ENCODE measurements at regions not wholly inside any gene's neighbourhood (a gene's known extent, or its start where the extent isn't known, plus 50 kb on each side); places are given as distances from the start of the nearest gene placed in this dataset.
"Not testable (repeated sequence)": the region's sequence is repeated elsewhere in the genome, so short reads cannot be mapped to it uniquely, and the experiment has no call there.

DNA sequence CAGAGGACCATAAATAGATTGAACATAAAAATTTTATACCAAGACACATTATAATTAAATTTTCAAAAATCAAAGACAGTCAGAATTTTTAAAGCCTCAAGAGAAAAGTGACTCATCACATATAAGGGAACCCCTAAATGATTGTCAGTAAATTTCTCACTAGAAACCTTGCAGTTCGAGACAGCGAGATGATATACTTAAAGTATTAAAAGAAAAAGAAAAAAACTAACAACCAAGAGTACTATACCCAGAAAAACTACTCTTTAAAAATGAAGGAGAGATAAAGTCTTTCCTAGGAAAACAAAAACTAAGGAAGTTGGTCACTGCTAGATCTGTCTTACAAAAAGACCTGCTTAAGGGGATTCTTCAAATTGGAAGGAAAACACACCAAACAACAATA lies 251.4 kb upstream of the MSX2 start:
- Histone ChIP-seq H3K9me2 (replicated peaks; ENCODE audit: low read depth, low read length) (no peaks in the 10 kb centered on the region), H4K20me1 (ENCODE audit: insufficient read depth, low read length, poor library complexity, severe bottlenecking) (no peaks in the 10 kb centered on the region), H2AFZ (ENCODE audit: low read length) (no peak overlapping the region), H3K27me3 (ENCODE audit: insufficient read depth, low read length, poor library complexity, severe bottlenecking) (no peaks in the 10 kb centered on the region), H3K79me2 (ENCODE audit: insufficient read depth, low read length) (no peaks in the 10 kb centered on the region), H3K36me3 (ENCODE audit: insufficient read depth, low read length) (no peaks in the 10 kb centered on the region), H3K9me3 (ENCODE audit: insufficient read depth, low read depth, low read length) (no peaks in the 10 kb centered on the region), H3K4me3 (ENCODE audit: low read length, poor library complexity, severe bottlenecking) (no peak overlapping the region), H3K9ac (ENCODE audit: low read depth, low read length, poor library complexity, severe bottlenecking) (no peak overlapping the region), H3K4me2 (ENCODE audit: low read depth, low read length, poor library complexity, severe bottlenecking) (no peak overlapping the region), H3F3A (ENCODE audit: low read depth) (no peaks in the 10 kb centered on the region), H3K4me1 (ENCODE audit: insufficient read depth, low read length, poor library complexity, severe bottlenecking) (no peaks in the 10 kb centered on the region)
- TF ChIP-seq EZH2phosphoT487 (IDR thresholded peaks at IDR 0.05; ENCODE audit: borderline replicate concordance): no peak
- TF ChIP-seq, protein P1, sequence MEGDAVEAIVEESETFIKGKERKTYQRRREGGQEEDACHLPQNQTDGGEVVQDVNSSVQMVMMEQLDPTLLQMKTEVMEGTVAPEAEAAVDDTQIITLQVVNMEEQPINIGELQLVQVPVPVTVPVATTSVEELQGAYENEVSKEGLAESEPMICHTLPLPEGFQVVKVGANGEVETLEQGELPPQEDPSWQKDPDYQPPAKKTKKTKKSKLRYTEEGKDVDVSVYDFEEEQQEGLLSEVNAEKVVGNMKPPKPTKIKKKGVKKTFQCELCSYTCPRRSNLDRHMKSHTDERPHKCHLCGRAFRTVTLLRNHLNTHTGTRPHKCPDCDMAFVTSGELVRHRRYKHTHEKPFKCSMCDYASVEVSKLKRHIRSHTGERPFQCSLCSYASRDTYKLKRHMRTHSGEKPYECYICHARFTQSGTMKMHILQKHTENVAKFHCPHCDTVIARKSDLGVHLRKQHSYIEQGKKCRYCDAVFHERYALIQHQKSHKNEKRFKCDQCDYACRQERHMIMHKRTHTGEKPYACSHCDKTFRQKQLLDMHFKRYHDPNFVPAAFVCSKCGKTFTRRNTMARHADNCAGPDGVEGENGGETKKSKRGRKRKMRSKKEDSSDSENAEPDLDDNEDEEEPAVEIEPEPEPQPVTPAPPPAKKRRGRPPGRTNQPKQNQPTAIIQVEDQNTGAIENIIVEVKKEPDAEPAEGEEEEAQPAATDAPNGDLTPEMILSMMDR (conservative IDR thresholded peaks at IDR 0.05; ENCODE audit: low read length): no peak

DNA sequence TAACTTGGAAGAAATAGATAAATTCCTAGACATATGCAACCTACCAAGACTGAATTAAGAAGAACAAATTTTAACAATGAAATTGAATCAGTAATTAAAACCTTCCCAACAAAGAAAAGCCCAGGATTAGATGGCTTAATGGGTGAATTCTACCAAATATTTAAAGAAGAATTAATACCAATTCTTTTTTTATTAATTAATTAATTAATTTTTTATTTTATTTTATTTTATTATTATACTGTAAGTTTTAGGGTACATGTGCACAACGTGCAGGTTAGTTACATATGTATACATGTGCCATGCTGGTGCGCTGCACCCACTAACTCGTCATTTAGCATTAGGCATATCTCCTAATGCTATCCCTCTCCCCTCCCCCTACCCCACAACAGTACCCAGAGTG lies 248.4 kb upstream of the MSX2 start:
- not testable (repeated sequence) for H3K4me1 ChIP-seq (ENCODE audit: insufficient read depth, low read length, poor library complexity, severe bottlenecking); H3K36me3 ChIP-seq (ENCODE audit: insufficient read depth, low read length); H3K79me2 ChIP-seq (ENCODE audit: insufficient read depth, low read length); H3K9me2 ChIP-seq (replicated peaks; ENCODE audit: low read depth, low read length); H4K20me1 ChIP-seq (ENCODE audit: insufficient read depth, low read length, poor library complexity, severe bottlenecking); H3K9me3 ChIP-seq (ENCODE audit: insufficient read depth, low read depth, low read length); H3K4me2 ChIP-seq (ENCODE audit: low read depth, low read length, poor library complexity, severe bottlenecking); H3K27me3 ChIP-seq (ENCODE audit: insufficient read depth, low read length, poor library complexity, severe bottlenecking); H3K4me3 ChIP-seq (ENCODE audit: low read length, poor library complexity, severe bottlenecking); H2AFZ ChIP-seq (ENCODE audit: low read length); H3K9ac ChIP-seq (ENCODE audit: low read depth, low read length, poor library complexity, severe bottlenecking); H3F3A ChIP-seq (ENCODE audit: low read depth)

DNA sequence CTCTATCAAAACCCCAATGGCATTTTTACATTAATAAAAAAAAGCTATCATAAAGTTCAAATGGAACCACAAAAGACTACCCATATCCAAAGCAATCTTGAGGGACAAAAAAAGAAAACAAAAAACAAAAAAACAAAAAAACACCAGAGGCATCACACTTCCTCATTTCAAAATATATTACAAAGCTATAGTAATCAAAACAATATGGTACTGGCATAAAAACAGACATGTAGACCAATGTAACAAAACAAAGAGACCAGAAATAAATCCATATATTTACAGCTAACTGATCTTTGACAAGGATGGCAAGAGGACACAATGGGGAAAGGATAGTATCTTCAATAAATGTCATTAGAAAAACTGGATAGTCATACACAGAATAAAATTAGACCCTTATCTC lies 245.1 kb upstream of the MSX2 start:
- H4K20me1 ChIP-seq (ENCODE audit: insufficient read depth, low read length, poor library complexity, severe bottlenecking): no peaks in the 10 kb centered on the region

DNA sequence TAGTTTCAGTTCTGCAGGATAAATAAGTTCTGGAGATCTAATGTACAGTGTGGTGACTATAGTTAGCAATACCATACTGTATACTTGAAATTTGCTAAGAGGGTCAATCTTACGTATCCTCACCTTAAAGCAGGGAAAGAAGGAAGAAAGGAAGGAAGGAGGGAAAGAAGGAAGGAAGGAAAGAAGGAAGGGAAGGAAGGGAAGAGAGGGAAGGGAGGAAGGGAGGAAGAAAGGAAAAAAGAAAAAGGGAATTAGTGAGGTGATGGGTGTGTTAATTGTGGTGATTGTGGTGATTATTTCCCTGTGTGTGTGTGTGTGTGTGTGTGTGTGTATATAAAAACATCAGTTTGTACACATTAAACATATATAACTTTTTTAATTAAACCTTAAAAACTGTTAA lies 242.6 kb upstream of the MSX2 start:
- no peak for TF ChIP-seq EZH2phosphoT487 (IDR thresholded peaks at IDR 0.05; ENCODE audit: borderline replicate concordance)
- TF ChIP-seq, protein P1 (conservative IDR thresholded peaks at IDR 0.05; ENCODE audit: low read length): no peak

More for the DNA sequence above, 245.1 kb upstream of the MSX2 start:
- H3K79me2 ChIP-seq (ENCODE audit: insufficient read depth, low read length): no peaks in the 10 kb centered on the region
- no peak overlapping the region for H3K4me2 ChIP-seq (ENCODE audit: low read depth, low read length, poor library complexity, severe bottlenecking)
- H2AFZ ChIP-seq (ENCODE audit: low read length): no peak overlapping the region
- H3K27me3 ChIP-seq (ENCODE audit: insufficient read depth, low read length, poor library complexity, severe bottlenecking): no peaks in the 10 kb centered on the region
- H3K9me3 ChIP-seq (ENCODE audit: insufficient read depth, low read depth, low read length): no peaks in the 10 kb centered on the region
- H3K9me2 ChIP-seq (replicated peaks; ENCODE audit: low read depth, low read length): no peaks in the 10 kb centered on the region
- H3K9ac ChIP-seq (ENCODE audit: low read depth, low read length, poor library complexity, severe bottlenecking): no peak overlapping the region
- TF ChIP-seq, protein P1 (conservative IDR thresholded peaks at IDR 0.05; ENCODE audit: low read length): no peak
- TF ChIP-seq EZH2phosphoT487 (IDR thresholded peaks at IDR 0.05; ENCODE audit: borderline replicate concordance): no peak
- H3F3A ChIP-seq (ENCODE audit: low read depth): no peaks in the 10 kb centered on the region
- H3K4me1 ChIP-seq (ENCODE audit: insufficient read depth, low read length, poor library complexity, severe bottlenecking): no peaks in the 10 kb centered on the region
- H3K4me3 ChIP-seq (ENCODE audit: low read length, poor library complexity, severe bottlenecking): no peak overlapping the region
- H3K36me3 ChIP-seq (ENCODE audit: insufficient read depth, low read length): no peaks in the 10 kb centered on the region

More for the DNA sequence above, 242.6 kb upstream of the MSX2 start:
- no peaks in the 10 kb centered on the region for H4K20me1 ChIP-seq (ENCODE audit: insufficient read depth, low read length, poor library complexity, severe bottlenecking)
- H3F3A ChIP-seq (ENCODE audit: low read depth): no peaks in the 10 kb centered on the region
- H3K4me2 ChIP-seq (ENCODE audit: low read depth, low read length, poor library complexity, severe bottlenecking): no peak overlapping the region
- H3K9ac ChIP-seq (ENCODE audit: low read depth, low read length, poor library complexity, severe bottlenecking): no peak overlapping the region
- H3K4me1 ChIP-seq (ENCODE audit: insufficient read depth, low read length, poor library complexity, severe bottlenecking): no peaks in the 10 kb centered on the region
- no peak overlapping the region for H2AFZ ChIP-seq (ENCODE audit: low read length)
- H3K9me2 ChIP-seq (replicated peaks; ENCODE audit: low read depth, low read length): no peaks in the 10 kb centered on the region
- no peaks in the 10 kb centered on the region for H3K27me3 ChIP-seq (ENCODE audit: insufficient read depth, low read length, poor library complexity, severe bottlenecking)
- no peaks in the 10 kb centered on the region for H3K79me2 ChIP-seq (ENCODE audit: insufficient read depth, low read length)
- H3K36me3 ChIP-seq (ENCODE audit: insufficient read depth, low read length): no peaks in the 10 kb centered on the region
- H3K4me3 ChIP-seq (ENCODE audit: low read length, poor library complexity, severe bottlenecking): no peak overlapping the region
- H3K9me3 ChIP-seq (ENCODE audit: insufficient read depth, low read depth, low read length): no peaks in the 10 kb centered on the region

All from Loucy (cell line).